GM19455 (cell line): ENCODE measurements at regions not wholly inside any gene's neighbourhood (a gene's known extent, or its start where the extent isn't known, plus 50 kb on each side); places are given as distances from the start of the nearest gene placed in this dataset.

Source experiments
- ATAC-seq: cut with Tn5 transposase; IDR thresholded peaks from one replicate; pipeline ENCODE4 v1.9.1; 2021; ENCODE audit not compliant: unreplicated experiment

- ATAC-seq = no peak
Measured at GRCh38 chr10:128723631-128724205, 597.5 kb upstream of the MKI67 start.

- ATAC-seq = no peak
Measured at GRCh38 chr10:128725531-128725930, 599.3 kb upstream of the MKI67 start.

DNA sequence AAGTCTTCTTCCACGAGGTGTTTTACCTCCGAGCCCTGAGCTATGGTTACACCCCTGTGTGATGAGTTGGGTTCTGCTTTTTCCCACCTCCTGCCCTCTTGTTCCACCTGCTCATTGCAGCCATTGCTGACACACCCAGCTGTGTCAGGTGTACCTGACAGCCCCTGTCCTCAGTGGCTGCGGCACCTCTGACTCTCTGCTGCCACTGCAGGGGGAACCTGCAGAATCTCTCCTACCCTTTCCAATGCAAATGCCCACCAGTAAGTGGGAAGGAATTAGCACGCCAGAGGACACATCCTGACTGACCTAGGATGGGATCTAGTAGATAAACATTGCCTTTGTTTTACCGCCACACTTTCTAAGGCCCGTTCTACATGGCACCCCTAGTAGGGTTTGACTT lies 600.9 kb upstream of the MKI67 start:
- no peak for ATAC-seq

- ATAC-seq = no peak
Measured at GRCh38 chr10:128729910-128730420, 603.7 kb upstream of the MKI67 start.

DNA sequence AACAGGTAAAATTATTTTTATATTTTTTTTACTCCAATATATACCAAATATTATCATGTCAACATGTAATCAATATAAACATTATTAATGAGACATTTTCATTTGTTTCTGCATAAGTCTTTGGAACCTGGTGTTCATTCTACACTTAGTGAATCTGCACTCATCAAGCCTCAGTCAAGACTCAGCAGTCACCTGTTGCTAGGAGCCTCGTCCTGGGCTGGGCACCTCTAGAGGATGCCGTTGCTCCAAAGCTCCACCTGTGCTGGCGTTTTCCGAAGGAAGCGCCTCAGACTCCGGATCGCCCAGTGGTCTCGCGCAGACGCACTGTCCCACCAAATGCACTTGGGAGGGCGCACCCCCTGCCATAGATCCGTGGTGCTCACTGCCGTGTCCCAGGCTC lies 604.7 kb upstream of the MKI67 start:
- no peak for ATAC-seq

DNA sequence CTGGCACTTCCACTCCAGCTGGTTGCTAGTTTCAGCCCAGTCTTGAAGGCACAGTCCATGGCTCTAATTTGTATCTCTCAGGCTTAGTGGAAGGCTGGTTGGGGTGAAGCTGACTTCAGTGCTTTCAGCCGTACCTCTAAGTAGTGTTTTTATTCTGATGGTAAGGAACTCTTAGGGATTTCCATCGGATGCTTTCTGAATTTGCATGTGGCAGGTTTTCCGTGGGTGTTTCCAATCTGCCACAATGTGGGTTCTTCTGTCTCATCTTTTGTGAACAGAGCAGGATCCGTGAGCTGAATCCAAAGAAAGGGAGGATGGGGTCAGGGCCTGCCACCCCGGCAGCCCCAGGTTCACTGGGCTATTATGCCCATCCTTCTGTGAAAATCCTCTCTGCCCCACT lies 607.9 kb upstream of the MKI67 start:
- ATAC-seq = no peak

DNA sequence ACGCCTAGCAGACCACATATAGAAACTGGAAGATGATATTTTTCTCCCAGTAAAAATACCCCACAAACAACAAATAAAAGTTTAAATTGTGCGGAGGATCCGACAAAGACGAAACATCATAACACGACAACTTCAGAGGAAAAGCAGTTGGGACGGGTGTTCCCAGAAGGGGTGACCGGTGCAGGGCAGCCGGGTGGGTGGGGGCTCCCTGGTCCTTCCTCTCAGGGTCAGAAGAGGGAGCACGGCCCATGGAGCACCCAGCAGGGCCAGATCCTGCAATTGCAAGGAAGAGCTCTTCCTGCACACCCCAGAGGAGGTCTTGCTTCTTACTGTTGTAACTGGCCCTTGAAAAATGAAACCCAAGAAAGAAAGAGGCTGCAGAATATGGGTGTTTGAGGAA lies 608.5 kb upstream of the MKI67 start:
- no peak for ATAC-seq

DNA sequence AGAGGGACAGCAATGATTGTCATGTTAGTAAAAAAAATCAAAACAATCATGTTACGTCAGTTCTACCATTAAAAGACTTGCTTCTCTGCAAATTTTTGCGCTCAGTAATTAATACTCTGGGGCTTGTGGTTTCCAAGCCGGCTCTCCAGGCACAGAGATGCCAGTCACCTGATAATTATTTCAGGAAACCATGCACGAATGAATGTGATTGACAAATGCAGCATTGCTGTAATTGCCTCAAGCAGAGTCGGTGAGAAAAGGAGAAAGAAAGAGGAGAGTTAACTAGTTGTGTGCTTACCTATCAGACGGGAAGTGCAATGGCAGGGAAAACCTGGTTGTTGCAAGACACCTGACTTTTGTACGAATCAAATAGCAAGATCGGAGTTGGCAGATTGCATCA lies 609.8 kb upstream of the MKI67 start:
- no peak for ATAC-seq

GRCh38 chr10:128738386-128738915 lies 612.2 kb upstream of the MKI67 start:
- ATAC-seq = no peak

- ATAC-seq = no peak
Measured at GRCh38 chr10:128739930-128740329, 613.7 kb upstream of the MKI67 start.

GRCh38 chr10:128741180-128741579 lies 615.0 kb upstream of the MKI67 start:
- ATAC-seq = no peak

GRCh38 chr10:128741680-128742079 lies 615.5 kb upstream of the MKI67 start:
- ATAC-seq = no peak

DNA sequence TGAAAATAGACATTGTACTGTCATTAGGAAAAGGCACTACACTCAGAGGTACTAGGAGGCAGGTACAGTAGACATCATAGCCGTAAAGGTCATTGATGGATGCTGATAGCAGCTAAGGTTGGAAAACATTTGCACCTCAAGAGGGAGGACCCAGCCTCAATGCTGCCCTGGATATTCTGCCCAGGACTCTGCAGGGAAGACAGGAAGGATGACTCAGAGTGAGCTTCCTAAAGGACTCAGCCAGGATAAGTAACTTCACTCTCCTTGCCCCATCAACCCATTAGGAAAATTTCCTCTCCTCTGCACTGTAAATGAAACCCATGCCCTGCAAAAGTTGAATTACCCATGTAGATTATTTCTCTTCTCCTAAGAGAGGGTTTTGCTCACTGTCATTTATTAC lies 617.9 kb upstream of the MKI67 start:
- ATAC-seq = no peak

GRCh38 chr10:128744811-128745305 lies 618.6 kb upstream of the MKI67 start:
- no peak for ATAC-seq

GRCh38 chr10:128747582-128748346 lies 621.5 kb upstream of the MKI67 start:
- no peak for ATAC-seq

DNA sequence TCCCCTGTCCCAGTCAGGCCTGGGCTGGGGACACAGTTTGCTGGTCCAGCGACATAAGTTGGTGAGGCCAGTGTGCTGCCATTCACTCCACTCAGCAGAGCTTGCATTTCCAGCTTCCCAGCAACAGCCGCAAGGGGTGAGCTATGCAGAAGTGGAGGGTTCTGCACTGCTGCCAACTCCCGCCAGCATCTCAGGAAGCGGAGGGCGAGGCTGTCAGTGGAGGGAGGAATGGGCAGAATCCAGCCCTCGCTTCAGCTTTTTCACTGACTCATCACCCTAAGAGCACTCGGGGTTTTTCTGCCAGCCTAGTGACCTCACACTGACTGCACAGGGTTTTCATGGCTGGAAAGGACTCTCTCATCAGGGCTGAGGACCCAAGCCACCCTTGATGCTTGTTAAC lies 625.1 kb upstream of the MKI67 start:
- ATAC-seq = no peak

DNA sequence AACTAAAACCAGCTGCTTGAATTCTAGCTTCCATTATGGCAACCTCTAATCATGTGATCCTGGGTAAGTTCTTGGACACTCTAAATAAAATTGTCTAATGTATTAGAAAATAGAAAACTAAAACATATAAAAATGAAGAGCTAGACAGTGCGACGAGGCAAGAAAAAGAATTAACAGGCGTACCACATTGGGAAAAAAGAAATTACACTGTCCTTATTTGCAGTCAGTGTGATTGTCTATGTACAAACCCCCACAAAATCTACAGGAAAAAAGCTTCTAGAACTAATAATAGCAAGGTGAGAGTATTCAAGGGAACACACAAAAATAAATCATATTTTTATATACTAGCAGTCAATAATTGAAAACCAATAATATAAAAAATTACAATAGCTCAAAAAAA lies 625.6 kb upstream of the MKI67 start:
- ATAC-seq = no peak

DNA sequence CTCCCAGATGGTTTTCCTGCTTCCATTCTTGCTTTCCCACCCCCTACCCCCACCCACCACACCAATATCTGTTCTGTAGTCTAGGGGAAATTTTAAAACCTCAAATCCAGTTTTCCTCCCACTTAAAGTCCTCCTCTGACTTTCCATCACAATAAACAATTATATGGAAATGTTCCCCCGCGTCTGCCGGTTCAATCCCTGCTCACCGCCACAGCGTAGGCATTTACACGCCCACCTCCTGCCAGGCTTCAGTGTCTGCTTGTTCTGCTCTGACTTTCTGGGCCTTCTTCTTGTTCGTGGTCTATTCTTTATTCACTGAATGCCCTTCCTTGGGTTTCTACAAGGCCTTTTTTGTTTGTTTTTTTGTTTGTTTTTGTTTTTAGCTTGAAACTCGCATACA lies 633.0 kb upstream of the MKI67 start:
- no peak for ATAC-seq

GRCh38 chr10:128763588-128763987 lies 637.4 kb upstream of the MKI67 start:
- no peak for ATAC-seq

DNA sequence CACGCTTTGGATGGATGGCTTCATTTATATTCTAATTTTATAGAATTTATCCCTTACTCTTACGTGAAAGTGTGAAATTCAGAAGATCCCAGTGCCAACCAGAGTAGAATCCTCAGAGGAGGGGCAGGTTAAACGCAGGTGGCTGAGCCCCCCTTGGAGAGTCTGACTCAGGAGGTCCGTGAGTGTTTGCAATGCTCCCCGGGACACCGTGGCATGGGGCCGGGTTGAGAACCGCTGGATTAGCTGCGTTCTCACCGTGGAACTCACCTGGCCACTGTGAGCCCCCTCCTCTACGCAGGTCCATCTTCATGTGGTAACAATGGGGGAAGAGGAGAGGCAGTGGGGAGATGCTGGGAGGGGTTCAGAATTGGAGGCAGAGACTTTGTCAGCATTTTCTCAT lies 638.0 kb upstream of the MKI67 start:
- no peak for ATAC-seq

DNA sequence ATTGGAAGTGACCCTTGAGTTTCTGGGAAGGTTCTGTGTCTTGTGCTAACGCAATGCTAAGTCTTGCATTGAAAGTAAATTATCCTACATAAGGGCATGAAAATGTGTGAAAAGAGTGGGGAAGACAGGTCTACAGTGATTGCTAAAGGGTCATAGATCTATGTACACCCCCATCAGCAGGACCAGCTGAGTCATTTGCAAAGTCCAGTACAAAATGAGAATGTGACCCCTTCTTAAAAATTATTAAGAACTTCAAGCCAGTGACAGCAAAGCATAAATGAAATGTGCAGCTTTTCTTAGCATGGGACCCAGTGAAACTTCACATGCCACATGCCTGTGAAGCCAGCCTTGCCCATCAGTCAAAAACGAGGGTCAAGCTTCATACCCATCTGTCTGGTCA lies 640.7 kb upstream of the MKI67 start:
- ATAC-seq = no peak

- no peak for ATAC-seq
Measured at GRCh38 chr10:128774979-128775378, 648.8 kb upstream of the MKI67 start.
